Natural killer cell (primary cell): ENCODE measurements at regions not wholly inside any gene's neighbourhood (a gene's known extent, or its start where the extent isn't known, plus 50 kb on each side); places are given as distances from the start of the nearest gene placed in this dataset.

Experiments
- ATAC-seq, 3 donors: fragments of 150-1000 bp in 2 of 3; fragments of 200-7000 bp in 1 of 3; cut with Tn5 transposase; 1 replicate in 1 of 3; 2 replicates in 2 of 3; pipeline ENCODE4 v1.10.0; 2021; ENCODE audit warnings: mild to moderate bottlenecking in 2 of 3, moderate library complexity in 2 of 3
- DNase-seq, 2 donors: peaks; one replicate each; pipeline versions ENCODE4 v3.0.0 to v3.0.0-alpha.2; 2013 to 2021; ENCODE audit warnings: mixed read lengths in 1 of 2
- H3K27ac ChIP-seq: one replicate; pipeline ENCODE4 v1.5.1; 2013; ENCODE audit warnings: mild to moderate bottlenecking, low read length
- H3K27me3 ChIP-seq: one replicate; pipeline ENCODE4 v1.6.1; 2013; ENCODE audit warnings: low read length; ENCODE audit not compliant: control insufficient read depth, insufficient read depth
- H3K36me3 ChIP-seq: one replicate; pipeline ENCODE4 v1.6.1; 2013; ENCODE audit warnings: low read length; ENCODE audit not compliant: control insufficient read depth, insufficient read depth
- H3K4me1 ChIP-seq: one replicate; pipeline ENCODE4 v1.6.1; 2013; ENCODE audit warnings: low read length; ENCODE audit not compliant: control insufficient read depth, insufficient read depth
- H3K4me3 ChIP-seq: one replicate; pipeline ENCODE4 v1.5.1; 2013; ENCODE audit warnings: low read length
- H3K9me3 ChIP-seq: one replicate; pipeline ENCODE4 v1.6.1; 2013; ENCODE audit warnings: low read length; ENCODE audit not compliant: control insufficient read depth, insufficient read depth
- H3K27ac Mint-ChIP-seq, 2 donors: one replicate each; pipeline ENCODE4 v1.8.0; 2022; ENCODE audit warnings: mild to moderate bottlenecking in 2 of 2, mixed read lengths in 2 of 2, moderate library complexity in 1 of 2
- H3K27me3 Mint-ChIP-seq, 2 donors: one replicate each; pipeline ENCODE4 v1.8.0; 2022; ENCODE audit warnings: low read depth in 2 of 2, mixed read lengths in 2 of 2
- H3K36me3 Mint-ChIP-seq: one replicate; pipeline ENCODE4 v1.8.0; 2022; ENCODE audit warnings: mixed read lengths
- H3K4me1 Mint-ChIP-seq, 2 donors: one replicate each; pipeline ENCODE4 v1.8.0; 2022; ENCODE audit warnings: mixed read lengths in 2 of 2
- H3K4me3 Mint-ChIP-seq: one replicate; pipeline ENCODE4 v1.8.0; 2022; ENCODE audit warnings: mild to moderate bottlenecking, moderate library complexity, mixed read lengths
- H3K9me3 Mint-ChIP-seq, 2 donors: one replicate each; pipeline ENCODE4 v1.8.0; 2022; ENCODE audit warnings: mixed read lengths in 2 of 2
- WGBS: methylation state at CpG from one replicate; pipeline ENCODE4 v1.1.7; 2013; ENCODE audit warnings: missing lambda C conversion rate; ENCODE audit not compliant: insufficient coverage; 5-methylcytosine and 5-hydroxymethylcytosine counted together
- intact Hi-C: fragments of 100-400 bp; cut with micrococcal nuclease; formaldehyde crosslinking; loops from one replicate; pipeline ENCODE4 v1.14.2; 2022
- TF ChIP-seq, protein P1 (sequence below): fragments of 200-600 bp; IDR thresholded peaks from one replicate; pipeline ENCODE4 v1.8.0; 2022; ENCODE audit warnings: antibody characterized with exemption

DNA sequence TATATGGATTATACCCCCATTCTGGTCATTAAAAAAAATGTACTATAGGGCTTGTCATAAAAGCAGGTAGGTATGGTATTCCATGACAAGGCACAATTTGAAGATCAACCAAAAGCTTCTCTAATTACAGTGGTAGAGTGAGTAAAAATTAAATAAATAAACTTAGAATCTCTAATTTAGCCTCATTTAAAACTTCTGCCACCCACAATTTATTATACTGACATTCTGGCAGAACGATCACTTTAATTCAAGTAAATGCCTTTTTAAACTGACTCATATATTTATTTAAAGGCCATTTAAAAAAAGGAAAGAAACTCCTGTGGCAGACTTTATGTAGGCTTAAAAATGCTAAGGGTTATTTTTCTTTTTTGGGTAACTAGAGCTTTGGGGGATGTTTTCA is 68.3 kb upstream of the PHACTR2 start:
- no peaks in the 10 kb centered on the region for H3K27me3 ChIP-seq
- no peak for DNase-seq
- WGBS, result no CpG with 5 or more reads among the region's 1 CpG
- Mint-ChIP-seq H3K9me3 (no peaks in the 10 kb centered on the region), H3K4me1 (peaks cover 5 to 12% of the 10 kb centered on the region in 2 donors), H3K27me3 (no peaks in the 10 kb centered on the region), H3K4me3 (no peak overlapping the region), H3K36me3 (no peaks in the 10 kb centered on the region), H3K27ac (no peak overlapping the region)
- H3K27ac ChIP-seq, result no peak overlapping the region
- peaks cover 5% of the 10 kb centered on the region for H3K4me1 ChIP-seq
- no peaks in the 10 kb centered on the region for H3K36me3 ChIP-seq
- no peak overlapping the region for H3K4me3 ChIP-seq
- intact Hi-C loops, result no loop called here
- no peaks in the 10 kb centered on the region for H3K9me3 ChIP-seq
- no peak for ATAC-seq
- TF ChIP-seq, protein P1, sequence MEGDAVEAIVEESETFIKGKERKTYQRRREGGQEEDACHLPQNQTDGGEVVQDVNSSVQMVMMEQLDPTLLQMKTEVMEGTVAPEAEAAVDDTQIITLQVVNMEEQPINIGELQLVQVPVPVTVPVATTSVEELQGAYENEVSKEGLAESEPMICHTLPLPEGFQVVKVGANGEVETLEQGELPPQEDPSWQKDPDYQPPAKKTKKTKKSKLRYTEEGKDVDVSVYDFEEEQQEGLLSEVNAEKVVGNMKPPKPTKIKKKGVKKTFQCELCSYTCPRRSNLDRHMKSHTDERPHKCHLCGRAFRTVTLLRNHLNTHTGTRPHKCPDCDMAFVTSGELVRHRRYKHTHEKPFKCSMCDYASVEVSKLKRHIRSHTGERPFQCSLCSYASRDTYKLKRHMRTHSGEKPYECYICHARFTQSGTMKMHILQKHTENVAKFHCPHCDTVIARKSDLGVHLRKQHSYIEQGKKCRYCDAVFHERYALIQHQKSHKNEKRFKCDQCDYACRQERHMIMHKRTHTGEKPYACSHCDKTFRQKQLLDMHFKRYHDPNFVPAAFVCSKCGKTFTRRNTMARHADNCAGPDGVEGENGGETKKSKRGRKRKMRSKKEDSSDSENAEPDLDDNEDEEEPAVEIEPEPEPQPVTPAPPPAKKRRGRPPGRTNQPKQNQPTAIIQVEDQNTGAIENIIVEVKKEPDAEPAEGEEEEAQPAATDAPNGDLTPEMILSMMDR, result no peak

DNA sequence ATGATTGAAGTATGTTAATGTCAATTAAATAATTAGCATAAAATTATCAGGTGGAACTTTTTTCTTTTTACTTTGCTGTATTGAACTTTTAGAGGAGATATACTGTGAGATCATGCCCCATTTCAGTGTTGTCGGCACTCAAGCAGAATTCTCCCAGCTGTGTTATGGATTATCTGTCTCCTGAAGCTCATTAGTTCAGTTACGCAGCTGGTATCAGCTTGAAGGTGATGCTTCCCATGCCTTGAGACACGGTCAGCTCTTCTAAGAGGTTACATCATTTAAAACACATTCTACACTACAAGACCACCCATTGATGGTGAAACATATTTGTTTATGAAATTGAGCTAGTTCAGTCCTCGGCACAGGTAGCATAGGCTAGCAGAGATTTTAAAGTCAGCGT is 68.9 kb upstream of the PHACTR2 start:
- WGBS, result 96% methylated on average over 5 of the region's 5 CpGs
- no peak overlapping the region for H3K27ac Mint-ChIP-seq

DNA sequence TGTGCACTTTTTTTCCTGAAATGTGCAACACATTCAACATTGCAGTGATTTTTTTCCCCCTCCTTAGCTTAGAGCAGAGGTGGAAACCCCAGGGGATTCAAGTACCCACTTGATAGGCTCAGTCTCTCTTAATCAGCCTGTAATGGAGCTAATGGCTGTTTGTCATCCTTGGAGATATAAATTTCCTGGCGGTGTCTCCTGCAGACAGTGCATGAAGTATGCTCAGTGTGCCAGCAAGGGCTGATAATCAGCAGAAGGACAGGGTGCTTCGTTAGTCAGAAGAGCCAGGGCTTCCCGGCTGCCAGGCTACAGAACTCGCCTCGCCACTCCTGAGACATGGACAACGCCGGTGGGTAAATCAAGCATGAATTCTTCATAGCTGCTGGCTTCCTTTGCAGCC is 69.8 kb upstream of the PHACTR2 start:
- Mint-ChIP-seq H3K27ac (no peak overlapping the region), H3K9me3 (no peaks in the 10 kb centered on the region), H3K36me3 (no peaks in the 10 kb centered on the region), H3K4me1 (peaks cover 0 to 6% of the 10 kb centered on the region in 2 donors), H3K4me3 (no peak overlapping the region), H3K27me3 (no peaks in the 10 kb centered on the region)
- no peak for DNase-seq
- Histone ChIP-seq H3K36me3 (no peaks in the 10 kb centered on the region), H3K4me3 (no peak overlapping the region), H3K4me1 (no peaks in the 10 kb centered on the region), H3K27me3 (no peaks in the 10 kb centered on the region), H3K9me3 (no peaks in the 10 kb centered on the region), H3K27ac (no peak overlapping the region)
- TF ChIP-seq, protein P1, result no peak
- ATAC-seq, result no peak
- WGBS, result 93% methylated on average over 7 of the region's 7 CpGs
- intact Hi-C loops, result no loop called here

More for the DNA sequence above, 68.9 kb upstream of the PHACTR2 start:
- Mint-ChIP-seq H3K36me3 (no peaks in the 10 kb centered on the region), H3K9me3 (no peaks in the 10 kb centered on the region), H3K4me1 (peaks cover 0 to 6% of the 10 kb centered on the region in 2 donors), H3K4me3 (no peak overlapping the region), H3K27me3 (no peaks in the 10 kb centered on the region)
- TF ChIP-seq, protein P1, result no peak
- intact Hi-C loops, result no loop called here
- Histone ChIP-seq H3K4me3 (no peak overlapping the region), H3K27me3 (no peaks in the 10 kb centered on the region), H3K9me3 (no peaks in the 10 kb centered on the region), H3K4me1 (peaks cover 2% of the 10 kb centered on the region), H3K27ac (no peak overlapping the region), H3K36me3 (no peaks in the 10 kb centered on the region)
- no peak for DNase-seq
- ATAC-seq, result no peak

DNA sequence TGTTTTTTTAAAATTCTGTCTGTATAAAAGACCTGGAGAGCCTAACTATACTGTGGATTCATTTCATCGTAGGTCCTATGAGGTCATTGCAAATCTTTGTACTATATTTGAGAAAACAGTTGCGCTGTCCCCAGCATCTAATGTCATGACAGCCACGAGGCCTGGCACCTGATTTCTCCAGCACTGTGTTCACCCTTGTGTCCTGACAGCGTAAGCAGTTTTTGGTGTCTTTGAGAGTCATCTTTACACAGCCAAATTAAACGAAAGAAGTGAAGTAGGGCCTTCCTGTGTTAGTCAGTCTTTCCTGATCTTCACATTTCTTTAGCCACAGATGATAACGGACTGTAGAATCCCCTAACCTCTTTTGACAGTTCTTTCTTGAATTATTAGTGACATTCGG is 70.6 kb upstream of the PHACTR2 start:
- DNase-seq (no peak), ATAC-seq (no peak)
- H3K36me3 Mint-ChIP-seq, result no peaks in the 10 kb centered on the region
- WGBS, result 66% methylated on average over 5 of the region's 7 CpGs
- Histone ChIP-seq H3K36me3 (no peaks in the 10 kb centered on the region), H3K27ac (no peak overlapping the region), H3K4me1 (no peaks in the 10 kb centered on the region), H3K9me3 (no peaks in the 10 kb centered on the region), H3K4me3 (no peak overlapping the region), H3K27me3 (no peaks in the 10 kb centered on the region)
- H3K27me3 Mint-ChIP-seq, result no peaks in the 10 kb centered on the region
- TF ChIP-seq, protein P1, result no peak
- intact Hi-C loops, result no loop called here
- H3K4me3 Mint-ChIP-seq, result no peak overlapping the region
- no peaks in the 10 kb centered on the region for H3K9me3 Mint-ChIP-seq
- no peak overlapping the region for H3K27ac Mint-ChIP-seq
- peaks cover 0 to 8% of the 10 kb centered on the region in 2 donors for H3K4me1 Mint-ChIP-seq
